NCI-H748 (cell line): ENCODE measurements at regions not wholly inside any gene's neighbourhood (a gene's known extent, or its start where the extent isn't known, plus 50 kb on each side); places are given as distances from the start of the nearest gene placed in this dataset.
"Not testable (repeated sequence)": the region's sequence is repeated elsewhere in the genome, so short reads cannot be mapped to it uniquely, and the experiment has no call there.

Source experiments
- DNase-seq: peaks from one replicate; lab custom pipeline; 2025; ENCODE audit not compliant: unreplicated experiment; lab: John Stamatoyannopoulos, UW

GRCh38 chr2:107745100-107745499, 81.6 kb upstream of the RGPD4 start:
- DNase-seq = no peak

GRCh38 chr2:107746552-107747198, 80.0 kb upstream of the RGPD4 start:
- not testable (repeated sequence) for DNase-seq

DNA sequence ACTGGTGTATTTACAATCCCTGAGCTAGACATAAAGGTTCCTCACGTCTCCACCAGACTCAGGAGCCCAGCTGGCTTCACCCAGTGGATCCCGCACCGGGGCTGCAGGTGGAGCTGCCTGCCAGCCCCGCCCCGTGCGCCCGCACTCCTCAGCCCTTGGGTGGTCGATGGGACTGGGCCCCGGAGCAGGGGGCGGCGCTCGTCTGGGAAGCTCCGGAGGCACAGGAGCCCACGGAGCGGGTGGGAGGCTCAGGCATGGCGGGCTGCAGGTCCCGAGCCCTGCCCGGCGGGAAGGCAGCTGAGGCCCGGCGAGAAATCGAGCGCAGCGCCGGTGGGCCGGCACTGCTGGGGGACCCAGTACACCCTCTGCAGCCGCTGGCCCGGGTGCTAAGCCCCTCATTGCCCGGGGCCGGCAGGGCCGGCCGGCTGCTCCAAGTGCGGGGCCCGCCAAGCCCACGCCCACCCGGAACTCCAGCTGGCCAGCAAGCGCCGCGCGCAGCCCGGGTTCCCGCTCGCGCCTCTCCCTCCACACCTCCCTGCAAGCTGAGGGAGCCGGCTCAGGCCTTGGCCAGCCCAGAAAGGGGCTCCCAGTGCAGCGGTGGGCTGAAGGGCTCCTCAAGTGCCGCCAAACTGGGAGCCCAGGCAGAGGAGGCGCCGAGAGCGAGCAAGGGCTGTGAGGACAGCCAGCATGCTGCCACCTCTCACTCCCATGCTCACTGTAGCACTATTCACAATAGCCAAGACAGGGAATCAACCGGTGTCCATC, 79.3 kb upstream of the RGPD4 start:
- DNase-seq = not testable (repeated sequence)

GRCh38 chr2:107747964-107748583, 78.6 kb upstream of the RGPD4 start:
- DNase-seq = no peak

- no peak for DNase-seq
Measured at GRCh38 chr2:107751936-107752335, 74.8 kb upstream of the RGPD4 start.

DNA sequence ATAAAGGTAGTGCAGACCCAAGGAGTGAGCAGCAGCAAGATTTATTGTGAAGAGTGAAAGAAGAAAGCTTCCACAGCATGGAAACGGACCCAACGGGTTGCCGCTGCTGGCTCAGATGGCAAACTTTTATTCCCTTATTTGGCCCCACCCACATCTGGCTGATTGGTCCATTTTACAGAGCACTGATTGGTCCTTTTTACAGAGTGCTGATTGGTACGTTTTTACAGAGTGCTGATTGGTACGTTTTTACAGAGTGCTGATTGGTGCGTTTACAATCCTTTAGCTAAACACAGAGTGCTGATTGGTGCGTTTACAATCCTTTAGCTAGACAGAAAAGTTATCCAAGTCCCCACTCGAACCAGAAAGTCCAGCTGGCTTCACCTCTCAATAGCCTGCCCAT, 72.9 kb upstream of the RGPD4 start:
- DNase-seq = not testable (repeated sequence)

GRCh38 chr2:107757223-107757622, 69.5 kb upstream of the RGPD4 start:
- DNase-seq = no peak

DNA sequence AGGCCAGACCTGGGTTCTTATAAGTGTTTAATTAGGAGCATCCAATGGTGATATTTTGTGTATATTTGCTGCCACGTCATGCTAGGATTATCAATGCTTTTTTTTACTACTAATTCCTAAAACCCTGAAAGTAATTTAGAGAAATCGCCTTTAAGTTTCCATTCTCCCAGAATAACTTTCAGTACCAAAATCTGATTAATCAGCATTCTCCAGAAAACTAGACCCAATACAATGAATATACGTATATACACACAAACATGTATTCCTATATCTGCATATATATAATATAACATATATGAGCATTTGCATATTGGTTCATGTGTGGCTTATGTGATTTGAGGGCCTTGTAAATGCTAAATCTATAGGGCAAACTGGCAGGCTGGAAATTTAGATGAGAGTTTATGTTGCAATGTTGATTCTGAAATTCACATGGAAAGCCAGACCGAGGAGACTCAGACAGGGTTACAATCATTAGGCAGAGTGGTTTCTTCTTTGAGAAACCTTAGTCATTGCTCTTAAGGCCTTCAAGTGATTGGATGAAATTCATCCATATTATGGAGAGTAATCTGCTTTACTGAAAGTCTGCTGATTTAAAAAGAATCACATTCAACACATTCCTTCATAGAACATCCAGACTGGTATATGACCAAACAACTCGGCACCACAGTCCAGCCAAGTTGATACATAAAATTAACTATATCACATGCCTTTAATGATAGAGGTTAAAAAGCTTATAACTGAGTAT, 65.9 kb upstream of the RGPD4 start:
- DNase-seq = no peak

- DNase-seq = peak; percentile 63
Measured at GRCh38 chr2:107772353-107772752, 54.3 kb upstream of the RGPD4 start.

DNA sequence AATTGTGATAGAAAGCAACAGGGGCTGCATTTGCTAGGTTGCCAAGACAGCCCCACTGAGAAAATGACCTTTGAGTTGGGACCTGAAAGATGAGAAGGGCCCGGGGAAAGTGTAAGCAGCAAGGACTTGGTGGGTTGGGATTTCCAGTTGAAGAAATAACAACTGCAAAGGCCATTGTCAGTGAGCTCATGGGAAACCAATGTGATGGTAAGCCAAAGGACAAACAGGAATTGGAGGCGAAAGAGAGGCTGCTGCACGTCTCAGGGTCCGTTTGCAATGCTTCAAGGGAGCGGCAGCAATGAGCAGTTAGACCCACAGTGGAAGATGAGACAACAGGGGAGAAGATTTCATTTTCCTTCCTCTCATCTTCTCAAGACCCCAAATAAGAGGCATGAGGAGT, 51.5 kb upstream of the RGPD4 start:
- DNase-seq = no peak

DNA sequence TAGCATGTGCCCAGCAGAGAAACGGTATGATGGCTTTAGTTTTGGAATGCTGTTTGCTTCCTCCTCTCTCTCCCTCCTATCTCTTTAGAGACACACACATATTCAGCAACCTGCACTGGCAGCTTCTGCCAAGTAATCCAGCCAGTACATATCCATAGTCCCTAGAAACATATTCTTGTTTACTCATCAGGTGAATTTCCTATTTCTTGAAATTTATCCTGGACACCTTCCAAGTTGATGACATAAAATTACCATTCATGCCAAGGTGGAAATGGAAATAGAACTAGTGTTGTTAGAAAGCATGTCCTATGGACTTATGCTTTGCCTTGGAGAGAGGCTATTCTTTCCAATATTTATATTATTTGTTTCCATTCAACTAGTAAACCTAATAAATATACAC, 50.9 kb upstream of the RGPD4 start:
- DNase-seq = peak; percentile 11

DNA sequence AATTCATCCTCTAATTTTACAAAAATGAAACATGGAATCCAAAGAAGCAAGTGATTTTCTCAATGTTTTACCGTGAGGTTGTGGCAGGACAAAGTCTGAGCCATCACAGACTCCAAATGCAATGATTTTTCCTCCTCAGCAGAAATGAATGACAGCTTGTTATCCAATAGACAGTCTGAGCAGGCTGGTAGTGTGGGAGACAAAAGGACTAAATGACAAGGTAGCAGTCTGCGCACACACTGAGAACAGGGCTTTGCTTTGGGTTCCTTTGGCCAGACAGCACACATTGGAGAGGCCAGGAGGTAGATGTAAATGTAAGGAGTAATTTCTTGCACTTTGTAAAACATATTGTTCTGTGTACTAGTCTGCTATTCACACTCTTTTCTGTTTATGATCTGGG, 50.3 kb upstream of the RGPD4 start:
- peak; percentile 39 for DNase-seq
